Right lobe of liver (tissue), 4 donors: ENCODE measurements at regions not wholly inside any gene's neighbourhood (a gene's known extent, or its start where the extent isn't known, plus 50 kb on each side); places are given as distances from the start of the nearest gene placed in this dataset.

Experiments used
- CTCF ChIP-seq, 4 donors: fragments of 200-600 bp in 3 of 4; fragments of 450-650 bp in 1 of 4; IDR thresholded peaks; one replicate each; pipeline versions ENCODE4 v1.5.1 to v1.8.0; 2016 to 2022; ENCODE audit warnings: antibody characterized with exemption in 4 of 4, mild to moderate bottlenecking in 2 of 4
- POLR2A ChIP-seq: fragments of 450-650 bp; IDR thresholded peaks from one replicate; pipeline ENCODE4 v1.6.1; 2017; ENCODE audit warnings: antibody characterized with exemption, mild to moderate bottlenecking
- donor health status: DM: no; HTN: no; CAD: no.
- donor health status: DM: no; HTN: no; CAD: no.
- donor health status: DM: no; HTN: yes; CAD: no.

GRCh38 chr11:7167976-7168740, 79.4 kb downstream of the RBMXL2 start:
- TF ChIP-seq CTCF (IDR thresholded peaks at IDR 0.05): no peak
- no peak for TF ChIP-seq POLR2A
